ENCODE measurements at regions not wholly inside any gene's neighbourhood (a gene's known extent, or its start where the extent isn't known, plus 50 kb on each side); places are given as distances from the start of the nearest gene placed in this dataset.

- TF ChIP-seq TAF1 (IDR thresholded peaks at IDR 0.05; ENCODE audit: borderline replicate concordance, low read depth, low read length) (no peak), POLR2AphosphoS5 (IDR thresholded peaks at IDR 0.05; ENCODE audit: low read depth, low read length) (no peak)
Measured at GRCh38 chr2:17287183-17287582, 231.1 kb downstream of the RAD51AP2 start.

Data from GM12892 (cell line).